ENCODE measurements at regions not wholly inside any gene's neighbourhood (a gene's known extent, or its start where the extent isn't known, plus 50 kb on each side); places are given as distances from the start of the nearest gene placed in this dataset.
"Not testable (repeated sequence)": the region's sequence is repeated elsewhere in the genome, so short reads cannot be mapped to it uniquely, and the experiment has no call there.

DNA sequence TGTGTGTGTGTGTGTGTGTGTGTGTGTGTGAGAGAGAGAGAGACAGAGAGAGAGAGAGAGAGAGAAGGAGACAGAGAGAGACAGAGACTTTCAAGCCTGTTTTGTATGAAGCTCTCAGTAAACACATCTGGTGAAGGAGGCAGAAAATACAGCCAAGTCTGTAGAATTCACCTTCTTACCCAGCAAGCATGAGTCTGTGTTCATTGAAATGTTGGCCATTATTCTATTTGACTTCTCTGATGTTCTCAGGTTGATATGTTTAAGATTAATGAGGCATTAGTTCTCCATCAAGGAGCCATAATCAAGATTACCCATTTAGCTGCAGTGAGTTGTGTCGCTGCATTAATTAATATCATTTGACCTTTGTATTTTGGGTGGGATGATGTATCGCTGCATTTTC is 895.8 kb upstream of the EEF2KMT start:
- DNase-seq (ENCODE audit: low read depth): no peak

DNA sequence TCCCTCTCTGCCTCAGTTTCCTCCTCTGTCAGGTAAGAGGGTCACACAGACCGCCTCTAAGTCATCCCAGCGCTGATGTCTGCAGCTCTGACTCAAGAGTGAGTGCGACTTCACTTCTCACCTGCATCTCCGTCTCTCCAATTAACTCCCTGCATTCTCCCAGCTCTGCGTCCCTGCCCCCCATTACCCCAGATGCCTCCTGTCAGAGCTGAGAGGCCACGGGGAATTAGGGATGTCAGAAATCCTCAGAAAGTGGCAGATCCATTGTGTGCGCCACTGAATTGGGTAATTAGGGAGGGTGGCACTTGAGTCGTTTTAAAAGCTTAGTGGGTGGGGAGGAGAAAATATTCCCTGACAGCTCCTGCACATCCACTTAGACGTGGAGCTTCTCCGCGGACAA is 885.4 kb upstream of the EEF2KMT start:
- no peak for DNase-seq (ENCODE audit: low read depth)

DNA sequence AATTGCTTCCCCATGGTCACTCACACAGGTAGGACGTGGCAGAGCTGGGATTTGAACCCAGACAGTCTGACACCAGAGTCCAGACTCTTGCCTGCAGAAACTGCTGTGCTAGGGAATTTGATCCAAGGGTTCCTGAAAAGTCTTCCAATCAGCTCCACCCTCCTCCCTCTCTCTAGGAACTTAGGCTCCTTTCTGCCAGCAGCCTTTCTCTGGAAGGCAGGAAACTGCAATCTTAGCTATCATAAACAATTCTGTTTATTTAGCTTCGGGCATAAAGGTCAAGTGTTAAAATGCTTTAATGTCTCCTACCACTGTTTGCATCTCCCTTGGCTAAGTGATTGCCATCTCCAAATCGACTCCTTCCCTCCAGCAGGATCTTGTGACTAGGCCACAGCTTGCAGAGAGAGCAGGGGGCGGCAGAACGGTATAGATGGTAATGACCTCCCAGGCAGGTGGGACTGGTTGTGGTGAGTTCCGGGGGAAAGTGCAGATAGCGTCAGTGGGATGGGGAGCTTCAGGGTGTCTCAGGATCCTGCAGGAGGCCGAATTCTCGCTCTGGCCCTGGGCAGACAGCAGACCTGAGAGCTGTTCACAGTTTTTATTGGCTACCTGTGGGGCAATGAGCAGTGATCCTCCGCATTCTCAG is 882.4 kb upstream of the EEF2KMT start:
- no peak for DNase-seq (ENCODE audit: low read depth)

DNA sequence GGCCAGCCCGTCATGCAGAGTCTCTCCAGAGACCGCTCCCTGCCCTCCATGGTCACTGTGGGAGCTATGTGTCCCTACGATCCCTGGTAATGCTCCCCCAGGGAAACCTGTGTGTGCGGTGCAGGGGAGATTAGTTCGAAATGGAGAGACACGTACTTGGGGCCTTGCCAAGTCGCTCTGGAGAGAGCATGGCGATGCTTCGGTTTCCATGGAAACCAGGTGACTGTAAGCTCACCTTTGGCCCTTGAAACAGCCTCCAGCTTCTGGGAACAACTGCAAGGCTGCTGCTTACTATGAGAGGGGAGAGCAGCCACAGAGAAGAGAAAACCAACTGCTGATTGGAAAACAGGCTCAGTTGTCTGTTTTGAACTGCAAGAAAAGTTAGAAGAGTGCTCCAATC is 879.7 kb upstream of the EEF2KMT start:
- no peak for DNase-seq (ENCODE audit: low read depth)

DNA sequence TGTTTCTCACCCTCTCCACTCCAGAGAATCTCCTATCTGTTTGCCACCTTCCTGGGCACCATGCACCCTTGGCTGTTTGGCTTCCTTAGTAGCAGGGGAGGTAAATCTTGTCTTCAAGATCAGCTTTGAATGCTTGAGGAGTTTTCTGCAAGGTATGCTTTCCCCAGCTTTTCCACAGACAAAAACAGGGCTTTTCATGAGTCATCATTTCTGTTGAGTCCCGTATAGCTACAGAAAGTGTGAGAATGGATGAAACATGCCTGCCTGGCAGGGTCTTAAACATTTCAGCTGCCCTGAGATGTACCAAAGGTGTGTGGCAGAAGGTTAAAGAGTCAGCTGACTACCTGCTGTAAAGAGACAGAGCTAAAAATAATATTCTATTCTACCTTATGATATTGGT is 875.2 kb upstream of the EEF2KMT start:
- no peak for DNase-seq (ENCODE audit: low read depth)

DNA sequence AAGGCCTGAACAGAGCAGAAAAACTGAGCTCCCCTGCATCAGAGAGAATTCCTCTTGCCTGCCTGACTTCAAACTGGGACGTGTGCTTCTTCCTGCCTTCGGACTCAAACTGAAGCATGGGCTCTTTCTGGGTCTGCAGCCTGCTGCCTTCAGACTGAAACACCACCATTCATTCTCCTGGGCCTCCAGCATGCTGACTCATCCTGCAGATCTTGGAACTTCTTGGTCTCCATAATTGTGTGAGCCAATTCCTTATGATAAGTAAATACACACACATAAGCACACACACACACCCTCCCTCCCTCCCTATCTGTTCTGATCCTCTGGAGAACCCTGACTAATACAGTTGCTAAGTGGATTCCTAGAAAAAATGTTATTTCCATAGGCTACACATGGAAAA is 874.3 kb upstream of the EEF2KMT start:
- DNase-seq (ENCODE audit: low read depth): no peak

DNA sequence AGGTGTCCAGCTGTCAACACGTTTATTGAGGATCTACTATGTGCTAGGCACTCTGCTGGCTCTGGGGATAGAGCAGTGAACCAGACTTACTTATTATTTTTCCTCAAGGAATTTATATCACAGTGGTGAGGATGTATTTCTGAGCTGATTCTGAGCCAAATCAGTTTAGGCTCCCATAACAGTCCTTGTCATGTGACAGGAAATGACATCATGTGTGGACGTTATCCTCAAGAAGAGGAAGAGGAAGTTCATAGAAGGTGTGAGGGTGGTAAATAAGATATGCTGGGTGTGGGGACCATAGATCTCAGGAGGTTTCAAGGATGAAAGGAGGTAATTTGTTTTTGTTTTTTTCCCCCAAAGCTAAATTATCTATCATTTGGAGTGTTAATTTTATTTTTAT is 873.5 kb upstream of the EEF2KMT start:
- no peak for DNase-seq (ENCODE audit: low read depth)

DNA sequence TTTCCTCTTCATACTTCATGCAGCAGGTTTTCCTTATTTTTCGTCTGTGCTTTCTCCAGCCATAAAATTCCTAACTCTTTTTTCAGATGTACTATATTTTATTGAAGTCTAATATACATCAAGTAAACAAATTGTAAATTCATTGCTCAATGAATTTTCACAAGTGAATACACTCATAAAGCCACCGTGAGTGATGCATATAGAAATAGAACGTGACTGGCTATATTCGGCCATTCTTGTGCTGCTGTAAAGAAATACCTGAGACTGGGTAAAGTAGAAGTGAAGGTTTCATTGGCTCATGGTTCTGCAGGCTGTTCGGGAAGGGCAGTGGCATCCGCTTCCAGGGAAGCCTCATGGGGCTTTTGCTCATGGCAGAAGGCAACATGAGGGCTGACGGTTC is 868.4 kb upstream of the EEF2KMT start:
- no peak for DNase-seq (ENCODE audit: low read depth)

DNA sequence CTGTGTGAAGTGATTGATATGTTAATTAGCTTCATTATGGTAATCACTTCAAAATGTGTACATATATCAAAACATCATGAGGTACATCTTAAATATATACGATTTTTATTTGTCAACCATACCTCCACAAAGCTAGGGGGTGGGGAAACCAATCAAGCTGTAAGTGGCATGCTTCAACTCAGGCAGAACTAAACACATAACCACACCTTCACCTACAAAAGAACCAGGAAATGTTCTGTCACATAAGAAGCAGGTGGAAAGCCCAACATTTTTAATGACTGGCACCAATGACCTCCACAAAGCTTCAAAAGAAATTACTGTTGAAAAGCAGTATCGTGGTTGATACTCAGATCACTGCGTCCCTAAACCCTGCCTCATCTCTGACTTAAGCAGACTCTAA is 867.7 kb upstream of the EEF2KMT start:
- no peak for DNase-seq (ENCODE audit: low read depth)

DNA sequence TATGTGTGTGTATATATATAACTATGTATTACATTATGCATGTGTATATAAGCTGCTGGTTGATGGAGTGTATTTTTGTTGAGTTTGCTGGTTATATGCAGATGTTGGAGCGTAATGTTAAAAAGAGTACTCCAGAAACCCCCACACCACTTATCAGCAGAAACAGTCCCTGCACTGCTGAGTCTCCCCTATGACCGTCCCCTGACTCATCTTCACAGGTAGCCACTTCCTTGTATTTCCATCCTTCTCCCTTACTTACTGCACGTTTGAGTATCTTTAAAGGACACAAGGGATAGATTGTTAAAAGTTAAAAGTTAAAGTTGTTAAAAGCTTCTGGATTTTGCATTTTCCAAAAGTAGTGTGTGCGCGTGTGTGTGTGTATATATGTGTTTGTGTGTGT is 853.9 kb upstream of the EEF2KMT start:
- no peak for DNase-seq (ENCODE audit: low read depth)

DNA sequence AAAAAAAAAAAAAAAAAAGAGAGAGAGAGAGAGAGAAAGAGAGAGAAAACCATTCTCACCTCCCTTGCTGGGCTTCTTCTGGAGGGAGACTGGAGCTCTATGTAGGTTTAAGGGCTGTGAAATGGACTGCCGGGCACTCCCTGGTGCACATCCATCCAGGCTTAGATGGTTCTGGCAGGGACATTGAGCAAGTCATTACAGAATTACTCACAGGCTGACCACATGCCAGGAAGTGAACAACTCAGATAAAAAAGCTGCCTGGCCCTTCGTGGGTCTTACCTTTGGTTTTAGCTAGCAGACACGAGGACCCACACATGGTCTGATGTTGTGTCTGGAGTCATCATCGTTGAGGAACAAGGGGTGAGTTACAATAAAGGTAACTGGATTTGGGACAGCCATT is 847.4 kb upstream of the EEF2KMT start:
- DNase-seq (ENCODE audit: low read depth): no peak

DNA sequence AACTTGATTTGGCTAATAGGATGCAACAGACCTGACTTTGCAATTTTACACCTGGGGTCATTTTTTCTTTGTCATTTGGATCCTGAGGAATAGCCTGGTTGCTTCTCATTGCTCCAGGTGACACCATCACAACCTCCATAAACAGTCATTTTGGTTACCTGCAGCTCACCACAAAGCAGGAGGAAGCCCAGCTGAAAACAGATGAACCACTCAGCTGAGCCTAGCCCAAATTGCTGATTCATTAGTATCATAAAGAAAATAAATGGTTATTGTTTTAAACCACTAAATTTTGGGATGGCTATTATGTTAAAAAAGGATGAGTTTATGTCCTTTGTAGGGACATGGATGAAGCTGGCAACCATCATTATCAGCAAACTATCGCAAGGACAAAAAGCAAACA is 841.0 kb upstream of the EEF2KMT start:
- DNase-seq (ENCODE audit: low read depth): no peak

DNA sequence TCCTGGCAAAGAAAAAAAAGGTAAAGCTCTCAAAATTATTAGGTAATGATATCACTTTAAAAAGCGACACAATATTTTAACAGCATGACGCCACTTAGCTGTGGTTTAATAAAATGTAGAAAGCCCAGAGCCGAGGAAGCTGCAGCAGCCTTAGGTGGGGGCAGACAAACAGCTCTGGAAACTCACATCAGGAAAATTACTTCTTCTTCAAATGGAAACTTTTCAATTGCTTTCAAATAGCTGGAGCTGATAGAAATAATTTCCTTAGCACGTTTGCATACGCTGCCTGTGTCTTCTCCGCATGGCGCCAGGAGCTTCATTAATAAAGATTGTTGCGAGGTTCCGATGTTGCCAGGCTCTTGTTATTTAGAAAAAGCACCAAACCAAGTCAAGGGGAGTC is 835.3 kb upstream of the EEF2KMT start:
- no peak for DNase-seq (ENCODE audit: low read depth)

DNA sequence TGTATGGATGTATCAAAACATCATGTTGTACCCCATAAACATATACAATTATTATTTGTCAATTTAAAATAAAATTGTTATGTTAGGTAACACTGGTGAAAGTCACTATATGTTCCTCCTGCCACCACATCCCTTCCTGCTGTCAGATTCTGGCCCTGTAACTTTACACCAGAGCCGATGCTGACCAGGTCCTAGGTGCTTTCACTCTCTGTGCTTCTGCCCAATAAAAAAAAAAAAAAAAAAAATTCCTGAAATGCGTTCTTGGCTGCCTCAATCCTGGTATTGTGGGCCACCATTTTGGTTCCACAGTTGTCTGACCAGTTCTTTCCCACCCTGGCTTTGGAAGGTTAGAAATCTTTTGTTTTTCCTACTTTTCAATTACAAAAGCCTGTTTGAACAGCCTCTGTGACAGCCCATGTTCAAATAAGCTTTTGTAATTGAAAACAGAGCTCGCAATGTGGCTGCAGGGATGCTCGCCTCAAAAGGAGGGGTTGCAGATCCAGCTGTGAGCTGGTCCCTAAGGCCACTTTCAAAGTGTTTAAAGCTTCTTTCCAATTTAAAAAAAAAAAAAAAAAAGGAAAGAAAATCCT is 831.0 kb upstream of the EEF2KMT start:
- no peak for DNase-seq (ENCODE audit: low read depth)

DNA sequence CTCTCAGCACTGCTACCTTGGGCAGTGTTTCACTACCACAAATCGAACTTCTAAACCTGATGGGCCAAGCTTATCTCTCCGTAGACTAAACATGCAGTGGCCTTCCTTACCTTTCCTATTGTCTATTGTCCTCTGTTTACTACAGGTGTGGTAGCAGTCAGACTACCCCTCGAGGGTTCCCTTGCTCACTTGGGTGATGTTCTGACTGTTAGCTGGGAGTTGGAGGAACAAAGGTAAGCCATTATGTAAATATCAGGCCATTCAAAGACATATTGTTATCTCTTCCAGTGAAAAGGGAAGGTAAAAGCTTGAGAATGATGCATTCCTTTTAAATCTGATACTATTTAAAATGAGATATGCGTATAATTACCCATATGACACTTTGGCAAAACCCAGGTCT is 828.3 kb upstream of the EEF2KMT start:
- no peak for DNase-seq (ENCODE audit: low read depth)

DNA sequence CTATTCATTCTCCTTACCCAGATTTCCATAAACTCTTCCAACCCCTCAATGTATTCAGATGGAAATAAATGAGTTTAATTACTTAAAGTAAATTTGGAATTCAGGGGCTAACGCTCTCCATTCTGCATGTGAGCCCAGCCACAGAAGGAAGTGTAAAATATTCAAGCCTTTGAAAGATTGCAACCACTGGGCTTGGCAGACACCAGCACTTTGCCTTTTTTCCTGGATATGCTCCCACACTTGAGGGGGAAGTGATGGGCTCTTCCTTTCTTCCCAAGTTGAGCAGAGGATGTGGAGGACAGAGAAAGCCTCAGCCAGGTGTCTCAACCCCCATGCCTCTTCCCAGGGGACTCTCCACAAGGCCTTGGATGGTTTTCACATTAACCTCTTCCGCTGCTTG is 825.1 kb upstream of the EEF2KMT start:
- no peak for DNase-seq (ENCODE audit: low read depth)

DNA sequence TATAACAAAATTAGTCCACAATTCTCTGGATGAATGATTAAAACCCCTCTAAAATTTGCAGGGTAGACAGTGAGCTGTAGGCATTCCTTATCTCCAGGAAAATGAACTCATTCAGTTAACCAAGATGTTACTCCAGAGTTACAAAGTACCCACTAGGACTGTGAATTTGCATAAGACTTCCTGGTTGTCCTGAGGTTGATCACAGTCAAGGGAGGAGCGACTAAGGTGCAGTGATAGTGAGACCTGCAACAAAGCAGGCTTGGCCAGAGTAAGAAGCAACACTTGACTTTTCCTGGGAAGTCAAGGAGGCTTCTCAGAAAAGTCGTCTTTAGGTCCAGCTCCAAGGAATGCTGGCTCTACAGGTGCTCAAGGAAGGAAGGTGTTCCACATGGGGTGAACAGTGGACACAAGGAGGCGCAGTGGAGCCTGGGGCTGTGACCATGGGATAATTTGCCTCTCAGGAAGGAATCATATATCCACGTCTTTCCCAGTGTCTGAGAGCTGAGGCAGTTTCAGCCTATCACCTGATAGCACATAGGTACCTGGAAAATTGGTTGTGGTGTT is 821.1 kb upstream of the EEF2KMT start:
- no peak for DNase-seq (ENCODE audit: low read depth)

DNA sequence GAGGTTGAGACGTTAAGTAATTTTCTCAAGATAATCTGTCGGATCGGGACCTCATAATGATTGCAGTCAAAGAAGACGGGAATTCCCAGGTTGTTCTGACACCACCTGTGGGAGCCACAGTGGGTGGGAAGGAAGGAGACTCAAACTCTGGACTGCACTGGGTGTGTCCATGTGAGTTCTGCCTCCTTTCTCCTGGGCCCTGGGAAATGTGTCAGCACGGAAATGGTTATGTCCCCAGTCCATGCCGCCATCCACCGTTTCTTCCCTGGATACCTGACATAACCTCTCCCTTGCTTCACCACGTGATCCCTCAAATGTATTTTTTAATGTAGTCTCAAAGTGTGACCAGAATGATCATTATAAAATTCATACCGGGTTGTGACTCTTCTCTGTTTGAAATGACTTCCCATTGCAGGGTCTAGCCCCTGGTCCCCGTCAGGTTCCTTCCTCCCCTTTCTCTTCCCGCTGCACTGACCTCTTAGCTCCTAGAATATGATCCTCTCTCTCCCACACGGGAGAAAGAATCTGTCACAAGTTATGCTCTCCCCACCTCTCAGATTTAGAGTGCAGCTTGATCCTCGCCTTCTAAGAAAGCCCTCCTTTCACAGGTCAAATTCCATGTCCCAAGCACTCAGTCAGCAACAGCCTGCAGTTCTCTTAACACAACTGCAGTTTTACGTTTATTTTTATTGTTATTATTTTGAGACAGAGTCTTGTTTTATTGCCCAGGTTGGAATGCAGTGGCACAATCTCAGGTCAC is 820.0 kb upstream of the EEF2KMT start:
- DNase-seq (ENCODE audit: low read depth): no peak

DNA sequence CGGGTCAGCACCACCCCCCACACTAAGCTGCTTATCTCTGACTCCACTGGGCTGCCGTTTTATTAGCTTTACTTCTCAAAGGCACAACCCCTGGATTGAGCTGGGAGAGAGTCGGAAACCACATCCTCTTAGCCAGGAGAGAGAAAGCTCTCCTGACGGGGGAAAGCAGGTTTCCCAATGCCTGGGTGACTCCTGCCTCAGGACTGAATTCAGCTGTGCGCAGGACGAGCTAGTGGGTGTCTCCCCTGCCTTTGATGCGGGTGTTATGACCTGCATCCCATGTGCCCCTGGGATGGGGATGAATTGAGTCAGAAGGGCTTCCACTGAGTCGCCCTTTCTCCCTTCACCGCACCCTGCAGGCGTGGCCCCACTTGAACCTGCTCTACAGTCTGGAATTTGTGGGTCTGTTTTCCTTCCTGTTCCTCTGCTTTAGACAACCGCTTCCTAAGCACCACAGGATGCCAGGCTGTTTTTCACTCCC is 819.2 kb upstream of the EEF2KMT start:
- DNase-seq (ENCODE audit: low read depth): no peak

DNA sequence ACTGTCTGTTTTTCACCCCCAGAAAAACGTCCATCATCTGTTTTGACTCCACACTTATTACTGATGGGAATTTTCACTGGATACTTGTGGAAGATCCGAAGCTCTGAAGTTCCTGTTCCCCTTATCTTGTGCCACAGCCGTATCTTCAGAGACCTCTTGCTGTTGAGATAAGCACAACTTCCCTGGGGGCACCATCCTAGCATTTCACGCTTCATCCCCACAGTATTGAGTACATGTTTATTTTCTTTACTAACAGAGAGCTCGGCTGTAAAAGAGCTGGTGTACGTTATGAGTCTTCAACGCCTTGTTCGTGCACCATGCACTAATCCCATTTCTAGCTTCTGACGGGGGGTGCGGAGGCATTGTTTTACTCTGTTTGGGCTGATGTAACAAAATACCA is 813.6 kb upstream of the EEF2KMT start:
- no peak for DNase-seq (ENCODE audit: low read depth)

DNA sequence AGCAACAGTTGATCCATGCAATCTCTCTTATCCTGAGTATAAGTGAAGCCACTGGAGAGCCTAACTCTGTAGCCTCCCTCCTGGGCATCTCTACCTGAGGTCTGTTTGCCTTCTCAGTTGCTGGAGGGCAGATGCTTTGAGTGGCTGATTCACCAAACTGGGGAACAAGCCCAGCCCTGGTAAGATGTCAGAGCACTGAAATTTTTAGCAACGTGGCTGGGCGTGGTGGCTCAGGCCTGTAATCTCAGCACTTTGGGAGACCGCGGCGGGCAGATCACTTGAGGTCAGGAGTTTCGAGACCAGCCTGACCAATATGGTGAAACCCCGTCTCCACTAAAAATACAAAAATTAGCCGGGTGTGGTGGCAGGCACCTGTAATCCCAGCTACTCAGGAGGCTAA is 812.0 kb upstream of the EEF2KMT start:
- not testable (repeated sequence) for DNase-seq (ENCODE audit: low read depth)

DNA sequence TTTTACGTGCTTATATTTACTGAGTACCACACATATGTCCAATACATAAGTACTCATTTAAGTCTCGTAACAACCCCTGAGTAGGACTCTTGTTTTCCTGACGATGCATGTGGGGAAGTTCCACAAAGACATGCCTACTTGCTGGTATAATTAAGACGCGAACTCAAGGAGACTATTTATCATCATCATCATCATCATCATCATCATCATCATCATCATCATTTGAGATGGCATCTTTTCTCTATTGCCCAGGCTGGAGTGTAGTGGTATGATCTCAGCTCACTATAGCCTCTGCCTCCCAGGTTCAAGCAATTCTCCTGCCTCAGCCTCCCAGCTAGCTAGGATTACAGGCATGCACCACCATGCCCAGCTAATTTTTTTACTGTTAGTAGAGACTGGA is 809.9 kb upstream of the EEF2KMT start:
- DNase-seq (ENCODE audit: low read depth): no peak

DNA sequence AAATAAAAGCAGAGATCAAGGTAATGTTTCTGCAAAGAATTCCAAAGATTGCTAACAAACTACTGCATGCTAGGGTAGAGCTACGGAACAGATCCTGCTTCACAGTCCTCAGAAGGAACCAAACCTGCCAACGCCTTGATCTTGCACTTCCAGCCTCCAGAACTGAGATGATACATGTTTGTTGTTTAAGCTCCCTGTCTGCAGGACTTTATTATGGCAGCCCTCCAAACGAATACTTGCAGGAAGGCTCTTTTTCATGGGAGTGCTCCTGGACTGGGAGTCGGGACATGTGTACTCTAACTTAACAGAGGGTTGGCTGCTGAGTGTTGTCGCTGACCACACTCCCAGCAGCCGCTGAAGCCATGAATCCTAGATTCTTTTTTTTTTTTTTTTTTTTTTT is 808.8 kb upstream of the EEF2KMT start:
- DNase-seq (ENCODE audit: low read depth): no peak

Measured in activated T-helper 9 cell treated with anti-CD3 and anti-CD28 coated beads, Interleukin-2, amount 50 U/mL, for 16 hours (primary cell).